ENCODE measurements at regions not wholly inside any gene's neighbourhood (a gene's known extent, or its start where the extent isn't known, plus 50 kb on each side); places are given as distances from the start of the nearest gene placed in this dataset.

DNA sequence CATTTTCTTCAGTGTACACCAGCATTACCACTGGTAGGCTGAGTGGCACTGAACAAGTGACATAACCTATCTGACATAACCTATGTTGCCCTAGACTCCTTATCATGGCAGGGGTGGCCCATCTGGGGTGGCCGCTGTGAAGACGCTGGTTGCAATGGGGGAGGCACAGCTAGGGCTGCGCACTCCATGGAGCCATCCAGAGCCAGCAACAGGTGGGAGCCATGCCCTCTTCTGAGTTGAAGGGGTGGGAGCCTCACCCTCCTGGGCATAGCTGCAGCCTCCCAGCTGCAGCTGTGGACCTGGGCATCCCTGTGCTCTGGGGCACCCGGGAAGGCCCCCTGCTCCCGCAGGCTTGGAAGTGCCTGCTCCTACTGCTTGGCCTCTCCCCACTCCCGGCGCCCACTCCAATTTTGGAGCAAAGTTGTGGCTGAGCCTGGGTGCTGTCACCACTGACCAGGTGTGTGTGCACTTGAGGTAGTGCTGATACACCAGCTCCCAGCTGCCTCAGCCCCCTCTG, 52.4 kb upstream of the NTPCR start:
- TF ChIP-seq SP1 (IDR thresholded peaks at IDR 0.05) = no peak
- no peak for TF ChIP-seq CTBP1 (IDR thresholded peaks at IDR 0.05; ENCODE audit: borderline replicate concordance)
- no peak for TF ChIP-seq FOXM1 (IDR thresholded peaks at IDR 0.05; ENCODE audit: borderline replicate concordance)
- no peak for TF ChIP-seq ARNT (IDR thresholded peaks at IDR 0.05)
- no peak for TF ChIP-seq NFRKB (IDR thresholded peaks at IDR 0.05)
- TF ChIP-seq FOXA1 (IDR thresholded peaks at IDR 0.05) = no peak
- no peak for TF ChIP-seq BHLHE40 (IDR thresholded peaks at IDR 0.05; ENCODE audit: borderline replicate concordance)
